Embryonic facial prominence (tissue), 1 donor: ENCODE measurements at regions not wholly inside any gene's neighbourhood (a gene's known extent, or its start where the extent isn't known, plus 50 kb on each side); places are given as distances from the start of the nearest gene placed in this dataset.
"Not testable (repeated sequence)": the region's sequence is repeated elsewhere in the genome, so short reads cannot be mapped to it uniquely, and the experiment has no call there.

Experiments used
- DNase-seq: peaks from one replicate; pipeline ENCODE4 v3.0.0-alpha.2; 2016; ENCODE audit errors: extremely low spot score

DNA sequence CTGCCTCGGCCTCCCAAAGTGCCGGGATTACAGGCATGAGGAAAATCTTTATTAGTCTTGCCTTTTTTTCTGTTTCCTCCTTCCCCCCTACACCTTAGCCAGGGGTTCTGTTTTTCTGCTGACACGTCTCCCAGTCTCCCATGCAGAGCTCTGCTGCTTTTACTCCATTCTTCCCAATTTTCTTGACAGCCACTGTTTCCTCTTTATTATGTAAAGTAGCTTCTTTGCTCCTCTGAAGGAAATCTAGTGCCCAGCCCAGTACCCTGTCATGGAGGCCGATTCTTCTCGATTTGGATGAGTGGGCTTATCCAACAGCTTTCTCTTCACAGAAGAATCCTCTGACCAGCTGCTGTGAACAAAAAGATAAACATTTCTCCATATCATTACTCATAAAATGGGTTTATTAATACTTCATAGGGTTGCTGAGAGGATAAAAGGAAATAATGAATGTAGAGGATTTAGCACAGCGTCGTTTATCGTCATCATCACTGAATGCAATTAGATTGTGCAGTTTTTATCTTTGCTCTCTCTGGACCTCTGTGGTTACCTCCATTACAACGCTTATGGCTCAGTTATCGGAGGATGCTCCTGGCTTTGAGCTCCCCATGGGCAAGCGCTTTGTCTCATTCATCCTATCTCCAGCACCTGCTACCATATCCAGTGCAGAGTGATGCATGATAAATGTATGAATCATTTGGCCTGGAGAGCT, 375.6 kb upstream of the C11orf87 start:
- DNase-seq: no peak

DNA sequence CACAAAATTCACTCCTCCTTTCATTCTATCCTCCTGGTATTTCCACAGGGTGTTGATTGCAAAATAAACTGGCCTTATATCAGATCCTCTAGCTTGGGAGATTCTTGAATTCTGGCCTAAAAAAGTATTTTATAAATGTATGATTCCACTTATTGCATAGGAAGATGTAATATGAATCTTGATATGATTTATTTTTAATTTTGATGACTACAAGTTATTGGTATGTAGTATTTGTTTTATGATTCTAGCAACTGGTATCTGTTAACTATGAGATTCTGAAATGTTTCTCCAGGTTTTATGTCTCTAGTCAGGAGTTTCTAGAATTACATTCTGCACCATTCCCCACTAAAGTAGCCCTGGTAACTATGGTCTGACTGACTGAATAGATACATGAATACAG, 373.9 kb upstream of the C11orf87 start:
- no peak for DNase-seq

DNA sequence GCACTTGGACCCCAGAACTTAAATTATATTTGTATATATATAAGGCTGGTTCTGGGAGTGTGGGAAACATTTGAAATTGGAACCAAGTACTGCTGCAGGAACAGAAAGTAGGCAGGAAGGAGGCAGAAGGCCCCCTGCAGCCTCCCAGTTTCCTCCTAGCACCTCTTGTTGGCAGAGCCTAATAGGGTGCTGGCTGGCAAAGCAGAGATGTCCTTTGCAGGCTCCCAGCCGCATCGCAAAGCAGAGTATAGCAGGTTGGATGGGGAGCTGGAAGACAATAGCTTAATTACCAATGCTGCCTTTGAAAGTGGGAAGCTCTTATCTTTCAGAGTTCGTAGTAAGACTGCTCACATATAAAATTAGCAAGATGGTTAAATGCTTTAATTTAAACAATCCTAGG, 370.8 kb upstream of the C11orf87 start:
- DNase-seq: no peak

DNA sequence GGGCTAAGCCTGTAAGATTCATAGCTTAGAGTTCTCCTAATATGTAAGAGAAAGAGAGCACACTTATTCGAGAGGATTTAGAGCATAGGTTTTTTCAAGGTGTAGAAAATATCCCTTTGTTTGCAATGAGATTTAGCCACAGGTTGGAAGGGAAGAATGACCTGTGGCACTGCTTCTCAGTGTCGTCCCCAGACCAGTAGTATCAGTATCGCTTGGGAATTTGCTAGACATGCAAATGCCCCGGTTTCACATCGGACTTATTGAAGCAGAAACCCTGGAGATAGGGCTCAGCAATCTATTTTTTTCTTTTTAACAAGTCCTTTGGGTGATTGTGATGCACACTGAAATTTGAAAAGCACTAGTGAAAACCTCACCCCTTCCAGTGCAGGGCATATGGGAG, 362.6 kb upstream of the C11orf87 start:
- no peak for DNase-seq

DNA sequence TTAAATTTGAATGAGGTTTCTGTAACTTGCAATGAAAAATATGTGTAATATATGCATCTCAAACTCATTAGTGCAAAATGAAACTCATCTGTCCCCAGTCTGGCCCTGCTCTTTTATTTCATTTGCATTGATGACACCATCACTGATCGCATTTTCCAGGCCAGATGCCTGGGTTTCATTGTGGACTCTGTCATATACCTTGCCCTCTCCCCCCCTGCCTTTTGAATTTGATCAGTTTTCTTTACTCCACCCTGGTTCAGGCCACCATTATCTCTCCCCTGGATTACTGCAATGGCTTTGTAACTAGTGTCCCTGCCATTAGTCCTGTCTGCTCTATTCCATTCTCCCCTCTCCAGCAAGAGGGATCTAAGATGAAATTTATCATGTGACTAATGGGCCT, 360.6 kb upstream of the C11orf87 start:
- no peak for DNase-seq

DNA sequence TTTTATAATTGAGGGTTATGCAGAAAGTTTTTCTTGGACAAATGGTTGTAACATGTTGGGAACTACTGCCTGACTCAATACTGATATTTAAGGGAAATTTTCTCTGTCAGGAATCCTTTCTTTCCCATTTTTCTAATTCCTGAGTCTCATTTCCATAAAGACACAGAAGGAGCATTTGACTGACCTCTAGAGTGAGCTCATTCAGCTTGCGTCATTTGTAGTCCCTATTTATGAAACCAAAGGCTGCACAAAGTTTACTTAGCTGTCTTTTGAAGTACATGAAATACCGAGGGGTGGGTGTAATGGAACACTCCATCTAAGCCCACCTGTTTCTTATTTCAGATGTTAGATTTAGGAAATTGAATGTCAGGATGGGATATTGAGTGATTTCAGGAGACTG, 359.5 kb upstream of the C11orf87 start:
- DNase-seq: no peak

DNA sequence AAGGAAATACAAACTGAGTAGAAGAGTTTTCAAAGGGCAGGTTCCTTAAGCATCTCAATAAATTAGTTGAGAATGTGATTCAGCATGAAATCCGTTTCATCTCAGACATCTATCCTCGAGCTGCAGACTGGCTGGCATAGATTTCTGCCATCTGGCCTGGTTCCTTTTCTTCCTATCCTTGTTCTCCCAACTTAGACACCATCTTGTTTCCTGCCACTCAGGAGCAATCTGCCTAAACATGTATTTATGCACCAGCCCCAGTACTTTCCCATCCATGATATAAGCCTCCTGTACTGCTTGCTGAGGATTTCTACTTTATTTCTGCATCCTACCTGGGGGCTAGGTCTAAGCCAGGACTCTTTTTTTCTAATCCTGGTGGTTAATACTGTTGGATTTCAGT, 359.1 kb upstream of the C11orf87 start:
- DNase-seq: no peak

DNA sequence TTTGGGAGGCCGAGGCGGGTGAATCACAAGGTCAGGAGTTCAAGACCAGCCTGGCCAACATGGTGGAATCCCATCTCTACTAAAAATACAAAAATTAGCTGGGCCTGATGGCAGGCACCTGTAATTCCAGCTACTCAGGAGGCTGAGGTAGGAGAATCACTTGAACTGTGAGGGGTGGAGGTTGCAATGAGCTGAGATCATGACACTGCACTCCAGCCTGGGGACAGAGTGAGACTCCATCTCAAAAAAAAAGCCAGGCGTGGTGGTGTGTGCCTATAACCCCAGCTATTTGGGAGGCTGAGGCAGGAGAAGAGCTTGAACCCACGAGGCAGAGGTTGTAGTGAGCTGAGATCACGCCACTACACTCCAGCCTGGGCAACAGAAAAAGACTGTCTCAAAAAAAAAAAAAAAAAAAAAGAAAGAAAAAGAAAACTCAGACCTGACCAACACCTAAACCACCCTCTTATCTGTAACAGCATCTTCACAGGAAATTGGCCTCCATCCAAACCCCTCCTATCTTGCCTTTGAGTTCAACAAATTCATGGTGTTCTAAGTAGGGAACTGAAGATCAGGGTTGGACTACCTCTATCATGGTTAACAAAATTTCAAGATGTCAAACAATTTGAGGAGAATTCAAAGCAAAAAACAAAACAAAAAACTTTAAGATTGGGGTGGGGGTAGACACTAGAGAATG, 357.2 kb upstream of the C11orf87 start:
- DNase-seq: not testable (repeated sequence)

DNA sequence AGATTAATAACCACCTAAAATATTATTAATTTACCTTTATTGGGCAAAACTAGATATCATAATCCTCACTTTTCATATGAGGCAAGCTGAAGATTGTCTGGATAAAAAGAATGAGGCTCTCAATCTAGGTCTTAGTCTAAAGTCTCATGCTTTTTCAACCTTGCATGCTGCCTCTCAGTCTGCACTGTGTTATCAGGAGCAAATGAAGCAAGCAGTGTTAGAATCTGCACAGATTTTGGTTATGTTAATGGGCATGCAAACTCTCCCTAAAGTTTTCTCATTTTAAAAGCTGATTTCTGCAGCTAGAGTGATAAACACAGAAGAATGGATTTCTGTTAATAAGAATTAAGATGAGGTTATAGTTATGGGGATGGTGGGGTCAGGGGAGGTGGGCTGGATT, 350.7 kb upstream of the C11orf87 start:
- no peak for DNase-seq

DNA sequence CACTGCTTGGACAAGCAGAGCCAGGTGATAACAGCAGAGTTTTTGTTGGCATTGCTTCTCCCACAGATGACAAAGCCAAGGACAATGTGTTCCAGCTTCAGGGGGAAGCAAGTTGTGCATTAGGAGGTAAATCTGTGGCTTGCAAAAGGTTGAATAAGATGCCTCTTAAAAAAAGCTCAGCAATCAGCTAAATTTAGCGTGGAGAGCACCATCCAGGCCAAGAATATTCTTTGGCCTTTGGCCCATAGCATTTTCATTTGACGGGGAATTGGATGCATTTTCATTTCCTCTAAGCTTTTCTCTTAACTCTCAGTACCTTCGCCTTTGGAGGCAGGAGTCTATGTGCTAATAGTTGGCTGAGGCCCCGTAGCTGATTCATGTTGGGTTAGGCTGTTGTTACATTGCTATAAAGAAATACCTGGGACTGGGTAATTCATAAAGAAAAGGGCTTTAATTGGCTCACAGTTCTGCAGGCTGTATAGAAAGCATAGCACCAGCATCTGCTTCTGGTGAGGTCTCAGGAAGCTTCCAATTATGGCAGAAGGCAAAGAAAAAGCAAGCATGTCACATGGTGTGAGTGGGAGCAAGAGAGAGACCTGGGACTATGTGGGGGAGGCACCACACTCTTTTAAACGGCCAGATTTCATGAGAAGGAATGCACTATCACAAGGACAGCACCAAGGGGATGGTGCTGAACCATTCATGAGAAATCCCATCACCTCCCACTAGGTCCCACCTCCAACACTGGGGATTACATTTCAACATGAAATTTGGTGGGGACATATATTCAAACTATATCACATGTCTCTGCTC, 350.1 kb upstream of the C11orf87 start:
- DNase-seq: no peak

DNA sequence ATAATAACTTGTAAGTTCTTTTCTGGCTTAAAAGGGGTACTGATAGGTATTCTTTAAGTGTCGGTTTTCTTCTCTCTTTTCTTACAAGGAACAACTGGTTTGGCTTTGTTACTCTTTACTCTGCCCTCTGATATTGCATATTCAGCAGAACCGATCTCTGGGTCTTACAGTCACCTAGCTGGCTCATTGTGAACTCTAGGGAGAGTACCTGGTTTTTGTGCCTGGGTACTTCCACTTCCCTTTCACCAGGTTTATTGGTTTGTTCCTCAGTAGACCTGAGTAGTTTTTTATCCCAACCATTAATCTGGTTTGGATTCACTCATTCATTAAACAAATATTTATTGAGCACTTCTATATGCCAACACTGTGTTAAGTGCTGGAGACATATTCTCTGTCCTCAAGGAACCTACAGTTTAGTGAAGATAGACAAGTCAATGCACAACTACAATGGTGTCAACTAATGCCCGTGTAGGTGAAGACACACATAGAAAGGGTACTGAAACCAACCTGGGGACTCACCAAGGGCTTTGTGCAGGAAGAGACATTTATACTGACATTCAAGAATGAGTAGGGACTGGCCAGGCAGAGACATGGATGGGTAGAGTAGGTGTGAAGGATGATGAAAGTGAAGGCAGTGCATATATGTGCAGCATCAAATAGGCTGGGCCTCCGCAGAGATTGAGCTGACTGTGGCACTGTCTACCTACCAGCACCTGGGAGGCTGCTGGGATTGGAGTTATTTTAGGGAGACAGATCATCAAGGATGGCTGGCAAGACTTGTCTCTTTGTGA, 348.8 kb upstream of the C11orf87 start:
- DNase-seq: no peak

DNA sequence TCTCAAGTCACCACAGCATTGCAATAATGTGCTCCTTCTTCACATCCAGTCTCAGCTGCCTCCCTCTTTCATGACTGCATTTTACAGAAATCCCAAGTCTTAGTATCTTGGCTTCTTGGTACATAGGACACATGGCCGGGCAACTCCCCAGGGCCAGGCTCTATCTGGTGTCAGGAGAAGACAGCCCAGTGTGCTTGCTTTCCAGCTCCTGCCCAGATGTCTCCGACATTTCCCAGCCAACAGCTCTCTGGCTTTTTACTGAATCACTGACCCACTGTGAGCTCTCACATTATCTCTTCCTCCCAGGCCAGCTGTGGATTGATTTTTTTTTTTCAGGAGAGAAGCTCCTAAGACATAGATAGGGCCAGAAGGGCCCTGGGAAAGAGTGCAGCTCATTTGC, 346.0 kb upstream of the C11orf87 start:
- no peak for DNase-seq

DNA sequence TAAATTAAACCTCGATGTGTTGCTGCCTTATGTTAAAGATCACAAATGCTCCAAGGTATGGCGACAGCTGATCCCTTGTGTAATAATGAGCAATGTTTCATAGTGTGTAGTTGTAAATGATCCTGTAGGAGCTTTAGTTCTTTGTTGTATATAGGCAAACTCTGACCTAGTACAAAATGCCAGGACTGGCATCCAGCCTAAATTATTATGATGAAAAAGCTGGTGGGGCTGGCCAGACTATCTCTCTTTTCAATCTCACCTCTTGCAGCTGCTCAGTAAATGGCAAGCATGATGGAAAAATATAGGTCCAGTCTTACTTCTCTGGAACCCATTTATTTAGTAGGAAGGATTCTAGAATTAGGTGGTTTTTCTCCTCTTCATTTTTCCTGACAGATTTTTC, 345.1 kb upstream of the C11orf87 start:
- no peak for DNase-seq

DNA sequence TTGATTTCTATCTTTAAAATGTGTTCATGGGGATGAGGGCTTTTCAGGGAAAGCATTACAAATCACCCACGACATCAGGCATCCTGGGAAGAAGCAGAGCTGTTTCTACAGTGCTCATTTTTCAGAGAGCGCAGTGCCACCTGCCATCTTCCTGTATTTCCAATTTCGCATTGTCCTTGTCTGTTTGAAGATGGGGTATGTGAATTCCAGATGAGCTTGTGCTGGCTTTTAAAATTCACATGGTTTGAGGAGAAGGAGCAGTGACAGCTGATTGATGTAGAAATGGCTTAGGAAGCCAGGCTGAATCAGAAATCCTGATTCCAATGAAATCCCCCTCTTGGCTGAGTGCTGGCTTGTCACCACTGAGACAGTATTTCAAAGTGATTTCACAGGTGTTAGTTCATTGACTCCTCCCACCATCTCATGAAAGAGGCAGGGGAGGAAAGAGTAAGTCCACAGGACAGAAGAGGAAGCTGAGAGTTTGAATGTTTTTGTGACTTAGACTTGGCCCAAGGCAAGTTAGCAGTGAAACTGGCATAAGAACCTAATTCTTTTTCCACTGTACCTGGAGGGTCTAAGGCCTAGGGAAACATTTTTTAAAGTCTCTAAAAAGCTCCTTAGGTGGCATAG, 344.6 kb upstream of the C11orf87 start:
- DNase-seq: no peak

DNA sequence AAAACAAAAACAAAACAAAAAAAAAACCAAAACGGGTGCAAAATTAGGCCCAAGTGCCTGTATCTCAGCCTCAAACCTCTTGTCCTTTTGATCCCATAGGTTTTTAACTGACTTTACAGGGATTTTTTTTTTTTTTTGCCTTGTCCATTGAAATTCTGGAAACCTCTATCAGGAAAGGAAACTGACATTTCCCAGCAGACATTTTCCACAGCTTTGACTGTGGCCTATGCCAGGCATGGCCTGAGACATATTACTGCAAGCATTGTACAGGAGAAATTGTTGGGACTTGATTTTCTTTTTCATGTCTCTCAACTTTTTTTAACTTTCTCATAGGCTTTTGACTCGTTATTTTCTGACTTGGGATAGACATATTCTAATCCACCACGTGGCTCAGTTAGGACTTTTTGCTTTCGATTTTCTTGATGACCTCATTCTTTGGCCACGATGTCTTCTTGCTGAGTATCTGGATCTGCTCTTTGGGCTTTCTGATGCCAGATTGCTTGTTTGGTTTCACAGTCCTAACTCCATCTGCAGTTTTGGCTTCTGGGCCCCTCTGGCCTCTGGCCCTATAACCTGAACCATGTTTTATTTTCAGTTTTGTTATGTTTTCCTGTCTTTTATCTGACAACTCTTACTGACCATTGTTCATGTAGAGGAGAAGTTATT, 336.1 kb upstream of the C11orf87 start:
- DNase-seq: no peak

DNA sequence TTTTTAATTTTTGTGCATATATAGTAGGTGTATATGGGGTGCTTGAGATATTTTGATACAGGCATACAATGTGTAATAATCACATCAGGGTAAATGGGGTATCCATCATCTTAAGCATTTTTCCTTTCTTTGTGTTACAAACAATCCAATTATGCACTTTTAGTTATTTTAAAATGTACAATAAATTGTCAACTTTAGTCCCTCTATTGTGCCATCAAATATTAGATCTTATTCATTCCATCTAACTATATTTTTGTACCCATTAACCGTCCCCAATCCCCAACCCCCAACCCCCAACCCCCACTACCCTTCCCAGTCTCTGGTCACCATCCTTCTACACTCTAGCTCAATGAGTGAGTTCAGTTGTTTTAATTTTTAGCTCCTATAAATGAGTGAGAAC, 335.1 kb upstream of the C11orf87 start:
- no peak for DNase-seq

DNA sequence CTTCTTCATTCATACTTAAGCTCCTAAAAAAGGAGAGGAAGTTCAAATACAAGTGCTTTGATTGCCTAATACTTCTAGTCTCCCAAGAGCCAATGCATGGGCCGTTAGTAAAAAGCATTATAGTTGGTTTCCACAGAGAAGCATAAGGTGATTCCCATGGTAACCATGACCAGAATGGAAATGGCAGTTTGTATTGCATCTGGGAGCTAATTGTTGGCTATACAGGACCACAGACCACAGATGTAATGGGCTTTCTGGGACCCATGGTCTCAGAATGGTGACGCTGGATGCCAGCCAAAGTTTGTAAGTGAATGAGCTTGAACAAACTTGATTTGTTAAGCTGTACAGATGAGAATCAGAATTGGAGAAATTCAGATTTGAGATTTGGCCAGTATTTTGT, 333.9 kb upstream of the C11orf87 start:
- no peak for DNase-seq

DNA sequence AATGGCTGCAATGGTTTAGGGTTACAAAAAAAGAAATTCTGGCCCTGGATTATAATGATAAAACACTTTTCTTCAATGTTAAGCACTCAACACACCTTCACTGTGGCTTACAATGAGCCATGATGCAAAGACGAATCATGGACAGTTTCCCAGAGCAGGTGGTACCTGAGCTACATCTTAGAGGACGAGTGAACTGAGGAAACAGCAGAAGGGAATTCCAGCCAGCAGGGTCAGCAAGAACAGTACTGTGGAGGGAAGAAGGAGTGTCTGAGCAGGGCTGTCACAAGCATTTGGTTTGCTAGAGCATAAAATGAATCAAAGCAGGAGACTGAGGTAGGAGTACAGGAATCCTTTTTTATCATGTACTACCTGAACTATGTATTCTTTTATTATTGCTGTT, 332.8 kb upstream of the C11orf87 start:
- DNase-seq: no peak

DNA sequence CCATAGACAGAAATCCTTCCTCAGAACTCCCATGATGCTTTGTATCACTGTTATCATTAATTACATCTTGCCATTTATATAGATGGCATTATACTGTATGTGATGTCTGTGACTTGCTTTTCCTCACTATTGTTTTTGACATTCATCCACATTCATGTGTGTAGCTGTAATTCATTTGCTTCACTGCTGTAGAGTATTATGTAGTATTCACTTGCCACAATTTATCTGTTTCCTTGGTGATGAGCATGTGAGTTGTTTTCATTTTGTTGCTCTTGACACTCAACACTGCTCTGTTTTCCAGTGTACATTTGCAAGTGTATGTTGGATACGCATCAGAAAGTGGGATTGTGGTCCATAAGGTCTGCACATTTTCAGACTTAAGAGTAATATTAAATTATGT, 328.6 kb upstream of the C11orf87 start:
- no peak for DNase-seq

DNA sequence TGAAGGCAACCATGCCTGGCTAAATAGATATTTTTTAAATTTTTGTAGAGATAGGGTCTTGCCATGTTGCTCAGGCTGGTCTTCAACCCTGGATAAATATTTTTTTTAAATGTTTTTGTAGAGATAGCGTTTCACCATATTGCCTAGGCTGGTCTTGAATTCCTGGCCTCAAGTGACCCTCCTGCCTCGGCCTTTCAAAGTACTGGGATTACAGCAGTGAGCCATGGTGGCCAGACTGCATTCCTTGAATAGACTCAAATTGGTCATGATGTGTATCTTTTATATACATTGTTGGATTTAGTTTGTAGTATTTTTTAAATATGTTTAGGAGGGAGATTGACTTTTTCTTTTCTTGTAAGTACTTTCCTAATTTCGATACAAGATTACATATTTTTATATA, 325.7 kb upstream of the C11orf87 start:
- DNase-seq: no peak
